Mucosa of rectum (tissue), 2 donors: ENCODE measurements at regions not wholly inside any gene's neighbourhood (a gene's known extent, or its start where the extent isn't known, plus 50 kb on each side); places are given as distances from the start of the nearest gene placed in this dataset.

Experiments
- H3K27ac ChIP-seq, 2 donors: one replicate each; pipeline ENCODE4 v1.7.0; 2013; ENCODE audit warnings: inconsistent platforms in 2 of 2, low read depth in 2 of 2, low read length in 2 of 2
- H3K27me3 ChIP-seq, 2 donors: one replicate each; pipeline ENCODE4 v1.7.0; 2013; ENCODE audit warnings: low read length in 2 of 2; ENCODE audit not compliant: control insufficient read depth in 2 of 2, insufficient read depth in 2 of 2
- H3K36me3 ChIP-seq, 2 donors: one replicate each; pipeline ENCODE4 v1.7.0; 2013; ENCODE audit warnings: low read length in 2 of 2; ENCODE audit not compliant: control insufficient read depth in 2 of 2, insufficient read depth in 2 of 2
- H3K4me1 ChIP-seq, 2 donors: one replicate each; pipeline ENCODE4 v1.7.0; 2013; ENCODE audit warnings: low read length in 2 of 2, mild to moderate bottlenecking in 1 of 2; ENCODE audit not compliant: control insufficient read depth in 2 of 2, insufficient read depth in 2 of 2
- H3K4me3 ChIP-seq, 2 donors: one replicate each; pipeline ENCODE4 v1.7.0; 2013; ENCODE audit warnings: low read length in 2 of 2
- H3K9ac ChIP-seq, 2 donors: one replicate each; pipeline ENCODE4 v1.7.0; 2013; ENCODE audit warnings: low read length in 2 of 2, low read depth in 1 of 2, mild to moderate bottlenecking in 1 of 2
- H3K9me3 ChIP-seq, 2 donors: one replicate each; pipeline ENCODE4 v1.7.0; 2013; ENCODE audit warnings: low read length in 2 of 2; ENCODE audit not compliant: control insufficient read depth in 2 of 2
- donor health status: healthy.
- donor health status: Normal muscosa, but diverticular disease.

DNA sequence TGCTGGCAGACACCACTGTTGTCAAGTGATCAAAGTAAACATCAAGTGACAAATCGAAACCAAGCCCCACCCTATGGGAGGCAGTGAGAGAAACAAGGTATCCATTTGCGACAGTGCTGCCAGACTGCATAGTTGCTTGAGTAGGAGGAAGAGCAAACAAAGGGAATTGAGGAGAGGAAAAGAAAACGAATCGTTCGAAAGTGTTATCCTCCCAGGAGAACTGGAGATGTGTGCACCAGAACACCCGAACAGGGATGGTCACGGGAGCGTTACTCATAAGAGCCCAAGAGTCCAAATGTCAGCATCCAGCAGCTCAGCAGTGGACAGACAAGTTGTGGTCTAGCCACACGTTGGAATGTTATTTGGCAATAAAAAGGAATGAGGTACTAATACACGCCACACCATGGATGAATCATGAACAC lies 58.4 kb upstream of the NUP50 start:
- no peak overlapping the region for H3K27ac ChIP-seq
- no peaks in the 10 kb centered on the region for H3K9me3 ChIP-seq
- no peaks in the 10 kb centered on the region for H3K4me1 ChIP-seq
- no peak overlapping the region for H3K4me3 ChIP-seq
- H3K36me3 ChIP-seq: no peaks in the 10 kb centered on the region
- peaks cover 9% of the 10 kb centered on the region in 2 donors for H3K27me3 ChIP-seq
- H3K9ac ChIP-seq: no peak overlapping the region

DNA sequence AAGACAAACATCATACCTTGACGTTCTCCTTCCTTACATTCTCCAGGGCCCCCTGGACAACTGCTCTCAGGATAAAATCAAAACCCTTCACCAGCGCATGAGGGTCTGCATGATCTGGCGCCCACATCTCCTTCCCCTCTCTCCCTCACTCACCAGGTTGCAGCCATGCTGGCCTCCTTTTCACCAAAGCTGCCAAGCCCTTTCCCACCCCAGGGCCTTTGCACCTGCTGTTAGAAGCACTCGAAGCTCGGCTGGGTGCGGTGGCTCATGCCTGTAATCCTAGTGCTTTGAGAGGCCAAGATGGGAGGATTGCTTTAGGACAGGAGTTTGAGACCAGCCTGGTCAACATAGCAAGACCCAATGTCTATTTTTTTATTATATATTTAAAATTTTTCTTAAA lies 56.1 kb upstream of the NUP50 start:
- Histone ChIP-seq H3K27ac (no peak overlapping the region), H3K9ac (no peak overlapping the region), H3K4me3 (no peak overlapping the region), H3K36me3 (no peaks in the 10 kb centered on the region), H3K4me1 (no peaks in the 10 kb centered on the region), H3K9me3 (no peaks in the 10 kb centered on the region), H3K27me3 (peaks cover 3 to 8% of the 10 kb centered on the region in 2 donors)

DNA sequence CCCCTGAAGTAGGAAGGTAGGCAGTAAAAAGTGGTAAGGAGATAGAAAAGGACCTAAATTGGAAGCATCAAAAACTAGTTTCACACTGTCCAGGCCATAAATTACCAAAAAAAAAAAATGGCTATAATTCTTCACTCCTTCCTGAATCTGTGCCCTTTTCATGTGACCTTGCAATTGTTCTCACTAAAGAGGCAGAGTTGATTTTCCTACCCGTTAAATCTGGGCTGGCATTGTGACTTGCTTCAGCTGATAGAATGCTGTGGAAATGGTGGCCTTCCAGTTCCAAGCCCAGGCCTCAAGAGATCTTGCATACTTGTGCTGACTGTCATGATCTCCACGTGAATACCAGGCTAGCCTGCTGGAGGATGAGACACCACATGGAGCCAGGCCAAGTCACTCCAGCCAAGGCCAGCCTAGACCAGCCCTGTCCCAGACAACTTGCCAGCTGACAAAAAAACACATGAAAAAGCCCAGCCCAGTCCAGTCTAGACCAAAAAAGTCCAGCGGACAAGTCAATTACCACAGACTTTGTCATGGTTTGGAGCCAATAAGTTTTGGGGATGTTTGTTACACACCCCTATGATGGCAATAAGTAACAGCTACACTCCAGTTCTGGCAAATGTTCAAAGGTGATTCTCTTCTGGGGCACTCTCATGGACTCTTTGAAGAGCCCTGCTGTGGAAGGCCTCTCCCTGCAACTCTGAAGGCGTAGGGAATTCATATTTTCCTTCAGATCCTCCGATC lies 51.4 kb upstream of the NUP50 start:
- Histone ChIP-seq H3K9me3 (no peaks in the 10 kb centered on the region), H3K4me3 (no peak overlapping the region), H3K36me3 (no peaks in the 10 kb centered on the region), H3K4me1 (no peaks in the 10 kb centered on the region), H3K27ac (no peak overlapping the region), H3K27me3 (no peaks in the 10 kb centered on the region), H3K9ac (no peak overlapping the region)
